Loucy (cell line): ENCODE measurements at regions not wholly inside any gene's neighbourhood (a gene's known extent, or its start where the extent isn't known, plus 50 kb on each side); places are given as distances from the start of the nearest gene placed in this dataset.
"Not testable (repeated sequence)": the region's sequence is repeated elsewhere in the genome, so short reads cannot be mapped to it uniquely, and the experiment has no call there.

Experiments used
- H2AFZ ChIP-seq: fragments of 200-600 bp; sonication (generic); 2 replicates; pipeline ENCODE4 v1.6.0; 2016; ENCODE audit warnings: antibody characterized with exemption, mild to moderate bottlenecking, low read length, moderate library complexity
- H3F3A ChIP-seq: fragments of 200-600 bp; 2 replicates; pipeline ENCODE4 v1.6.0; 2016; ENCODE audit warnings: antibody characterized with exemption, low read depth, mild to moderate bottlenecking
- H3K27me3 ChIP-seq: fragments of 200-600 bp; sonication (generic); 2 replicates; pipeline ENCODE4 v1.6.1; 2014; ENCODE audit warnings: low read length, mild to moderate bottlenecking; ENCODE audit not compliant: insufficient read depth, poor library complexity, severe bottlenecking
- H3K36me3 ChIP-seq: fragments of 200-600 bp; sonication (generic); 2 replicates; pipeline ENCODE4 v1.6.1; 2016; ENCODE audit warnings: low read length; ENCODE audit not compliant: insufficient read depth
- H3K4me1 ChIP-seq: fragments of 200-600 bp; sonication (generic); 2 replicates; pipeline ENCODE4 v1.5.1; 2014; ENCODE audit warnings: low read length, mild to moderate bottlenecking; ENCODE audit not compliant: insufficient read depth, poor library complexity, severe bottlenecking
- H3K4me2 ChIP-seq: fragments of 200-600 bp; sonication (generic); 2 replicates; pipeline ENCODE4 v1.6.0; 2014; ENCODE audit warnings: antibody characterized with exemption, low read length, low read depth, mild to moderate bottlenecking; ENCODE audit not compliant: poor library complexity, severe bottlenecking
- H3K4me3 ChIP-seq: fragments of 200-600 bp; sonication (generic); 2 replicates; pipeline ENCODE4 v1.5.1; 2014; ENCODE audit warnings: low read length, mild to moderate bottlenecking, mixed read lengths; ENCODE audit not compliant: poor library complexity, severe bottlenecking
- H3K79me2 ChIP-seq: fragments of 200-600 bp; sonication (generic); 2 replicates; pipeline ENCODE4 v1.6.1; 2014; ENCODE audit warnings: low read length; ENCODE audit not compliant: insufficient read depth
- H3K9ac ChIP-seq: fragments of 200-600 bp; sonication (generic); 2 replicates; pipeline ENCODE4 v1.6.0; 2014; ENCODE audit warnings: mild to moderate bottlenecking, low read depth, low read length, moderate library complexity; ENCODE audit not compliant: poor library complexity, severe bottlenecking
- H3K9me2 ChIP-seq: fragments of 200-600 bp; sonication (generic); replicated peaks from 2 replicates; pipeline ENCODE4 v1.6.1; 2016; ENCODE audit warnings: low read depth, low read length, mixed read lengths
- H3K9me3 ChIP-seq: fragments of 200-600 bp; sonication (generic); 2 replicates; pipeline ENCODE4 v1.6.1; 2014; ENCODE audit warnings: mild to moderate bottlenecking, antibody characterized with exemption, low read length, low read depth; ENCODE audit not compliant: insufficient read depth
- H4K20me1 ChIP-seq: fragments of 200-600 bp; sonication (generic); 2 replicates; pipeline ENCODE4 v1.6.0; 2014; ENCODE audit warnings: antibody characterized with exemption, low read length, mild to moderate bottlenecking; ENCODE audit not compliant: insufficient read depth, poor library complexity, severe bottlenecking
- CTCF ChIP-seq: fragments of 200-600 bp; sonication (generic); conservative IDR thresholded peaks from 2 replicates; pipeline ENCODE4 v1.5.1; 2014; ENCODE audit warnings: mild to moderate bottlenecking, antibody characterized with exemption, low read length
- EZH2phosphoT487 ChIP-seq: fragments of 200-600 bp; IDR thresholded peaks from 2 replicates; pipeline ENCODE4 v1.6.1; 2018; ENCODE audit warnings: antibody characterized with exemption, mild to moderate bottlenecking, moderate library complexity, borderline replicate concordance

GRCh38 chr13:50543782-50544181 lies 299.7 kb downstream of the DLEU7 start:
- Histone ChIP-seq H3F3A (no peaks in the 10 kb centered on the region), H4K20me1 (no peaks in the 10 kb centered on the region), H3K9me3 (peaks cover 4% of the 10 kb centered on the region; the same call in 1 of the 2 replicates), H2AFZ (no peak overlapping the region), H3K4me1 (peaks cover 35% of the 10 kb centered on the region), H3K4me3 (no peak overlapping the region), H3K4me2 (no peak overlapping the region), H3K79me2 (0 out of 2 replicates have a peak, but pooled peaks cover 3% of the 10 kb centered on the region), H3K9me2 (no peaks in the 10 kb centered on the region), H3K36me3 (no peaks in the 10 kb centered on the region), H3K9ac (no peak overlapping the region), H3K27me3 (no peaks in the 10 kb centered on the region)
- TF ChIP-seq EZH2phosphoT487 = no peak
- TF ChIP-seq CTCF = no peak

GRCh38 chr13:50544211-50544610 lies 299.3 kb downstream of the DLEU7 start:
- no peak for TF ChIP-seq EZH2phosphoT487
- TF ChIP-seq CTCF = no peak
- Histone ChIP-seq H3K9ac (no peak overlapping the region), H4K20me1 (no peaks in the 10 kb centered on the region), H3K4me1 (peaks cover 35% of the 10 kb centered on the region), H3K36me3 (no peaks in the 10 kb centered on the region), H3K27me3 (no peaks in the 10 kb centered on the region), H3K4me3 (no peak overlapping the region), H3K79me2 (0 out of 2 replicates have a peak, but pooled peaks cover 3% of the 10 kb centered on the region), H3K9me3 (no peaks in the 10 kb centered on the region), H2AFZ (no peak overlapping the region), H3K4me2 (no peak overlapping the region), H3K9me2 (no peaks in the 10 kb centered on the region), H3F3A (no peaks in the 10 kb centered on the region)

GRCh38 chr13:50547175-50547574 lies 296.3 kb downstream of the DLEU7 start:
- H3K36me3 ChIP-seq, H3F3A ChIP-seq, H3K9me3 ChIP-seq, H3K4me2 ChIP-seq, H2AFZ ChIP-seq, H3K4me3 ChIP-seq, H3K9me2 ChIP-seq, H4K20me1 ChIP-seq, H3K9ac ChIP-seq, H3K27me3 ChIP-seq, H3K79me2 ChIP-seq: not testable (repeated sequence)
- H3K4me1 ChIP-seq = peaks cover 29% of the 10 kb centered on the region

- Histone ChIP-seq H4K20me1 (no peaks in the 10 kb centered on the region), H3F3A (no peaks in the 10 kb centered on the region)
Observed at GRCh38 chr13:50548586-50548985, 294.9 kb downstream of the DLEU7 start.

More at GRCh38 chr13:50548586-50548985, 294.9 kb downstream of the DLEU7 start:
- H3K36me3 ChIP-seq = no peaks in the 10 kb centered on the region
- H3K4me1 ChIP-seq = peaks cover 24% of the 10 kb centered on the region
- H3K79me2 ChIP-seq = no peaks in the 10 kb centered on the region
- no peaks in the 10 kb centered on the region for H3K9me2 ChIP-seq
- no peak overlapping the region for H3K4me3 ChIP-seq
- H3K9me3 ChIP-seq = no peaks in the 10 kb centered on the region
- no peak overlapping the region for H3K9ac ChIP-seq
- H3K27me3 ChIP-seq = no peaks in the 10 kb centered on the region
- H3K4me2 ChIP-seq = no peak overlapping the region
- H2AFZ ChIP-seq = no peak overlapping the region
- TF ChIP-seq CTCF (no peak), EZH2phosphoT487 (no peak)
